Small intestine (tissue), 7 donors: ENCODE measurements at regions not wholly inside any gene's neighbourhood (a gene's known extent, or its start where the extent isn't known, plus 50 kb on each side); places are given as distances from the start of the nearest gene placed in this dataset.

Experiments
- DNase-seq, 2 donors: peaks; one replicate each; pipeline versions ENCODE4 v3.0.0 to v3.0.0-alpha.2; 2013
- FAIRE-seq: peaks from 2 replicates; lab custom pipeline; 2012; peaks lifted over from hg19 to GRCh38; lab: Jason Lieb, UNC
- H3K27ac ChIP-seq, 3 donors: one replicate each; pipeline ENCODE4 v1.5.1; 2013; ENCODE audit warnings: low read length in 2 of 3, mild to moderate bottlenecking in 2 of 3, control low read depth in 1 of 3, inconsistent platforms in 1 of 3, low read depth in 1 of 3, moderate library complexity in 1 of 3
- H3K27me3 ChIP-seq, 3 donors: one replicate each; pipeline ENCODE4 v1.6.1; 2013; ENCODE audit warnings: low read length in 3 of 3, inconsistent platforms in 1 of 3; ENCODE audit not compliant: control insufficient read depth in 3 of 3, insufficient read depth in 3 of 3
- H3K36me3 ChIP-seq, 3 donors: one replicate each; pipeline ENCODE4 v1.6.1; 2013; ENCODE audit warnings: low read length in 3 of 3, inconsistent platforms in 1 of 3, low read depth in 1 of 3, mild to moderate bottlenecking in 1 of 3, moderate library complexity in 1 of 3; ENCODE audit not compliant: control insufficient read depth in 3 of 3, insufficient read depth in 2 of 3
- H3K4me1 ChIP-seq, 3 donors: one replicate each; pipeline ENCODE4 v1.6.1; 2013; ENCODE audit warnings: low read length in 2 of 3, inconsistent platforms in 1 of 3, low read depth in 1 of 3, mild to moderate bottlenecking in 1 of 3, moderate library complexity in 1 of 3; ENCODE audit not compliant: control insufficient read depth in 3 of 3, insufficient read depth in 2 of 3
- H3K4me3 ChIP-seq, 3 donors: one replicate each; pipeline ENCODE4 v1.5.1; 2013; ENCODE audit warnings: low read length in 3 of 3, control low read depth in 1 of 3, inconsistent platforms in 1 of 3, low read depth in 1 of 3, mild to moderate bottlenecking in 1 of 3, moderate library complexity in 1 of 3
- H3K9me3 ChIP-seq, 2 donors: one replicate each; pipeline ENCODE4 v1.6.1; 2013; ENCODE audit warnings: low read depth in 1 of 2, low read length in 1 of 2; ENCODE audit not compliant: control insufficient read depth in 2 of 2, insufficient read depth in 1 of 2
- WGBS, 3 donors: extraction: QIAGEN DNeasy Blood & Tissue Kit; methylation state at CpG; one replicate each; pipeline ENCODE4 v1.1.7; 2013; 5-methylcytosine and 5-hydroxymethylcytosine counted together
- donor health status: healthy with polysubstance abuse.
- donor health status: control.
- donor health status: control.
- donor health status: Bipolar disorder and iron deficiency.
- donor health status: healthy.

- H3K9me3 ChIP-seq: peaks cover 0 to 3% of the 10 kb centered on the region in 2 donors
- no peak overlapping the region for H3K4me3 ChIP-seq
- no peak for DNase-seq
- WGBS, 3 donors: 96 to 100% (median 99%) methylated on average over 3 of the region's 3 CpGs
- H3K36me3 ChIP-seq: no peaks in the 10 kb centered on the region
- no peak overlapping the region for H3K27ac ChIP-seq
- H3K4me1 ChIP-seq: no peaks in the 10 kb centered on the region
- no peaks in the 10 kb centered on the region for H3K27me3 ChIP-seq
- FAIRE-seq: no peak
These were observed 346.0 kb upstream of the TBX3 start for GRCh38 chr12:115030017-115030416.

GRCh38 chr12:115024531-115024930 lies 340.6 kb upstream of the TBX3 start:
- Histone ChIP-seq H3K9me3 (peaks cover 2 to 8% of the 10 kb centered on the region in 2 donors), H3K4me1 (peaks cover 0 to 4% (median 0%) of the 10 kb centered on the region in 3 donors), H3K27me3 (no peaks in the 10 kb centered on the region), H3K36me3 (no peaks in the 10 kb centered on the region), H3K4me3 (no peak overlapping the region), H3K27ac (no peak overlapping the region)
- no peak for DNase-seq
- no peak for FAIRE-seq
- WGBS, 3 donors: 83 to 92% (median 84%) methylated on average over 3 of the region's 3 CpGs

GRCh38 chr12:115023279-115024265 lies 339.6 kb upstream of the TBX3 start:
- no peaks in the 10 kb centered on the region for H3K36me3 ChIP-seq
- peak overlapping the region in 1 of 3 donors; percentile 48 for H3K27ac ChIP-seq
- 55 to 92% (median 64%) methylated on average over 4 of the region's 4 CpGs for WGBS, 3 donors
- no peak for DNase-seq
- H3K9me3 ChIP-seq: peaks cover 2 to 8% of the 10 kb centered on the region in 2 donors
- no peak for FAIRE-seq
- peaks cover 0 to 4% (median 0%) of the 10 kb centered on the region in 3 donors for H3K4me1 ChIP-seq
- no peaks in the 10 kb centered on the region for H3K27me3 ChIP-seq
- H3K4me3 ChIP-seq: no peak overlapping the region

GRCh38 chr12:115020091-115020490 lies 336.1 kb upstream of the TBX3 start:
- Histone ChIP-seq H3K4me3 (no peak overlapping the region), H3K27me3 (peaks cover 0 to 3% (median 0%) of the 10 kb centered on the region in 3 donors), H3K36me3 (no peaks in the 10 kb centered on the region), H3K9me3 (peaks cover 2 to 5% of the 10 kb centered on the region in 2 donors), H3K4me1 (peaks cover 0 to 4% (median 0%) of the 10 kb centered on the region in 3 donors), H3K27ac (no peak overlapping the region)
- no peak for DNase-seq
- no peak for FAIRE-seq

- H3K4me3 ChIP-seq: no peak overlapping the region
- no peak for FAIRE-seq
- 61 to 83% (median 73%) methylated on average over 2 of the region's 2 CpGs for WGBS, 3 donors
- no peak for DNase-seq
- peaks cover 0 to 3% (median 0%) of the 10 kb centered on the region in 3 donors for H3K4me1 ChIP-seq
- H3K27me3 ChIP-seq: peaks cover 0 to 3% (median 0%) of the 10 kb centered on the region in 3 donors
- H3K27ac ChIP-seq: no peak overlapping the region
- peaks cover 2 to 5% of the 10 kb centered on the region in 2 donors for H3K9me3 ChIP-seq
- no peaks in the 10 kb centered on the region for H3K36me3 ChIP-seq
These were observed 333.4 kb upstream of the TBX3 start for GRCh38 chr12:115017346-115017745.

GRCh38 chr12:115013236-115013981 lies 329.4 kb upstream of the TBX3 start:
- no peak for FAIRE-seq
- Histone ChIP-seq H3K27me3 (peaks cover 0 to 3% (median 0%) of the 10 kb centered on the region in 3 donors), H3K9me3 (no peaks in the 10 kb centered on the region), H3K36me3 (no peaks in the 10 kb centered on the region), H3K4me1 (peaks cover 0 to 3% (median 0%) of the 10 kb centered on the region in 3 donors), H3K27ac (peak overlapping the region in 1 of 3 donors; percentile 62), H3K4me3 (no peak overlapping the region)
- 51 to 82% (median 71%) methylated on average over 15 of the region's 15 CpGs for WGBS, 3 donors
- peak in 1 of 2 donors; percentile 16 for DNase-seq

- Histone ChIP-seq H3K4me1 (peaks cover 0 to 3% (median 0%) of the 10 kb centered on the region in 3 donors), H3K36me3 (no peaks in the 10 kb centered on the region), H3K4me3 (no peak overlapping the region), H3K27ac (peak overlapping the region in 1 of 3 donors; percentile 62), H3K27me3 (peaks cover 0 to 3% (median 0%) of the 10 kb centered on the region in 3 donors), H3K9me3 (no peaks in the 10 kb centered on the region)
- FAIRE-seq (no peak), DNase-seq (no peak)
- WGBS, 3 donors: 69 to 81% (median 76%) methylated on average over 11 of the region's 11 CpGs
These were observed 328.9 kb upstream of the TBX3 start for GRCh38 chr12:115012861-115013235.

GRCh38 chr12:115011703-115012102 lies 327.7 kb upstream of the TBX3 start:
- Histone ChIP-seq H3K27ac (no peak overlapping the region), H3K9me3 (no peaks in the 10 kb centered on the region), H3K4me1 (peaks cover 0 to 3% (median 0%) of the 10 kb centered on the region in 3 donors), H3K36me3 (no peaks in the 10 kb centered on the region), H3K4me3 (no peak overlapping the region), H3K27me3 (peaks cover 0 to 3% (median 0%) of the 10 kb centered on the region in 3 donors)
- DNase-seq (no peak), FAIRE-seq (no peak)
- 85 to 92% (median 89%) methylated on average over 3 of the region's 3 CpGs for WGBS, 3 donors
